C4-2B (cell line): ENCODE measurements at regions not wholly inside any gene's neighbourhood (a gene's known extent, or its start where the extent isn't known, plus 50 kb on each side); places are given as distances from the start of the nearest gene placed in this dataset.

Source experiments
- CTCF ChIP-seq: fragments of 450-650 bp; conservative IDR thresholded peaks from 2 replicates; pipeline ENCODE4 v1.5.1; 2017; ENCODE audit warnings: mild to moderate bottlenecking
- ZFX ChIP-seq: fragments of 450-650 bp; IDR thresholded peaks from 2 replicates; pipeline ENCODE4 v1.6.1; 2017

- TF ChIP-seq CTCF (no peak), ZFX (no peak)
Observed at GRCh38 chr5:18882154-18882553, 1105.8 kb downstream of the CDH18 start.
